OCI-M1 (cell line): ENCODE measurements at regions not wholly inside any gene's neighbourhood (a gene's known extent, or its start where the extent isn't known, plus 50 kb on each side); places are given as distances from the start of the nearest gene placed in this dataset.
"Not testable (repeated sequence)": the region's sequence is repeated elsewhere in the genome, so short reads cannot be mapped to it uniquely, and the experiment has no call there.

ENCODE experiments used
- DNase-seq: peaks from one replicate; lab custom pipeline; 2025; lab: John Stamatoyannopoulos, UW

- no peak for DNase-seq
Observed at GRCh38 chr4:149870008-149870407, 54.4 kb upstream of the IQCM start.

GRCh38 chr4:149881744-149882143 lies 66.1 kb upstream of the IQCM start:
- no peak for DNase-seq

- DNase-seq: no peak
Observed at GRCh38 chr4:149882251-149882650, 66.6 kb upstream of the IQCM start.

GRCh38 chr4:149884046-149884445 lies 68.4 kb upstream of the IQCM start:
- DNase-seq: no peak

- no peak for DNase-seq
Observed at GRCh38 chr4:149884529-149885181, 69.0 kb upstream of the IQCM start.

- DNase-seq: no peak
Observed at GRCh38 chr4:149885896-149886295, 70.3 kb upstream of the IQCM start.

GRCh38 chr4:149886786-149887490 lies 71.3 kb upstream of the IQCM start:
- DNase-seq: peak; percentile 90

- no peak for DNase-seq
Observed at GRCh38 chr4:149889991-149890390, 74.3 kb upstream of the IQCM start.

- DNase-seq: peak; percentile 17
Observed at GRCh38 chr4:149890531-149890930, 74.9 kb upstream of the IQCM start.

- DNase-seq: no peak
Observed at GRCh38 chr4:149891426-149891825, 75.8 kb upstream of the IQCM start.

GRCh38 chr4:149896432-149896831 lies 80.8 kb upstream of the IQCM start:
- peak; percentile 78 for DNase-seq

- peak; percentile 68 for DNase-seq
Observed at GRCh38 chr4:149897783-149898182, 82.1 kb upstream of the IQCM start.

GRCh38 chr4:149901128-149901527 lies 85.5 kb upstream of the IQCM start:
- DNase-seq: no peak

GRCh38 chr4:149902242-149902641 lies 86.6 kb upstream of the IQCM start:
- no peak for DNase-seq

- no peak for DNase-seq
Observed at GRCh38 chr4:149910177-149910576, 94.5 kb upstream of the IQCM start.

- no peak for DNase-seq
Observed at GRCh38 chr4:149910604-149911350, 95.1 kb upstream of the IQCM start.

- DNase-seq: no peak
Observed at GRCh38 chr4:149911354-149911753, 95.7 kb upstream of the IQCM start.

GRCh38 chr4:149912000-149912399 lies 96.4 kb upstream of the IQCM start:
- DNase-seq: no peak

GRCh38 chr4:149914119-149915115 lies 98.8 kb upstream of the IQCM start:
- peak; percentile 83 for DNase-seq

GRCh38 chr4:149915735-149916134 lies 100.1 kb upstream of the IQCM start:
- DNase-seq: not testable (repeated sequence)

GRCh38 chr4:149923736-149924135 lies 108.1 kb upstream of the IQCM start:
- no peak for DNase-seq

- no peak for DNase-seq
Observed at GRCh38 chr4:149927514-149927913, 111.9 kb upstream of the IQCM start.
